Fibroblast of peridontal ligament (primary cell): ENCODE measurements at regions not wholly inside any gene's neighbourhood (a gene's known extent, or its start where the extent isn't known, plus 50 kb on each side); places are given as distances from the start of the nearest gene placed in this dataset.
A peak's percentile ranks its signal among the peaks of the same experiment; 100 is the strongest.
"Not testable (repeated sequence)": the region's sequence is repeated elsewhere in the genome, so short reads cannot be mapped to it uniquely, and the experiment has no call there.

Experiments
- DNase-seq: peaks from one replicate; pipeline ENCODE4 v3.0.0-alpha.2; 2010; ENCODE audit errors: extremely low read depth

DNA sequence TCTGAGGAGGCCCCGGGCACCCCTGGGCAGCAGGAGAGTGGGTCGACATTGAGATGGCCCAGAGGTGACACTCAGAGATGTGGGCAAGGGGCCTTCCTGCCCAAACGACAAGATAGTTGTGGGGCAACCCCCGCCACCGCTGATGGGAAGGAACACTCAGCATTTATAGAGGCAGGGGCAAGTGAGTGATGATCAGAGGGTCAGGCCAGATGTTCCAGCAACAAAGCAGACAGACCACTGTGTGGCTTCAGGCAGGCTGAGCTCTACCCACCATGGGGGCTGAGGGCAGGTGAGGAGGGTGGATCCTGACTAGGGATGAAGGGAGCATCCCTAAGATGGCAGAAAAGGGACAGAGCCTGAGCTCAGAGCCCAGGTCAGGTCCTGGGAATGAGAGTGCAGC lies 362.7 kb downstream of the PTPRU start:
- DNase-seq, result no peak

DNA sequence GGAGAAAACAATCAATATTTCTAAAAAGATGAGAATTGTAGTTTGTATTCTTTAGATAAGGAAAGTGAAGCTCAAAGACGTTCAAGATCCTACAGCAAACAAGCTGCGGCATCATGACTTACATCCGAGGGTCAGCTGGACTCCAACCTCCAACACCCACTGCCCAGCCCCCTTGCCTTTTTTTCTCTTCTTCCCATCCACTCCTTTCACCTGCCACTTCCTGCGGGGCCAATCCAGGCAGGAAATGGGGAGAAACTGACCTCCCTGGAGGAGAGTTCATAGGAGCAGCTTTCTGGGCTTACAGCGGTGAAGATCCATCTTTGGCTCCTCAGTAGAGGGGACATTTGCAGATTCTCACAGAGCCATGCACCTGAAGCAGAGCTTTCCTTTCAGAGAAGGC lies 361.5 kb downstream of the PTPRU start:
- no peak for DNase-seq

DNA sequence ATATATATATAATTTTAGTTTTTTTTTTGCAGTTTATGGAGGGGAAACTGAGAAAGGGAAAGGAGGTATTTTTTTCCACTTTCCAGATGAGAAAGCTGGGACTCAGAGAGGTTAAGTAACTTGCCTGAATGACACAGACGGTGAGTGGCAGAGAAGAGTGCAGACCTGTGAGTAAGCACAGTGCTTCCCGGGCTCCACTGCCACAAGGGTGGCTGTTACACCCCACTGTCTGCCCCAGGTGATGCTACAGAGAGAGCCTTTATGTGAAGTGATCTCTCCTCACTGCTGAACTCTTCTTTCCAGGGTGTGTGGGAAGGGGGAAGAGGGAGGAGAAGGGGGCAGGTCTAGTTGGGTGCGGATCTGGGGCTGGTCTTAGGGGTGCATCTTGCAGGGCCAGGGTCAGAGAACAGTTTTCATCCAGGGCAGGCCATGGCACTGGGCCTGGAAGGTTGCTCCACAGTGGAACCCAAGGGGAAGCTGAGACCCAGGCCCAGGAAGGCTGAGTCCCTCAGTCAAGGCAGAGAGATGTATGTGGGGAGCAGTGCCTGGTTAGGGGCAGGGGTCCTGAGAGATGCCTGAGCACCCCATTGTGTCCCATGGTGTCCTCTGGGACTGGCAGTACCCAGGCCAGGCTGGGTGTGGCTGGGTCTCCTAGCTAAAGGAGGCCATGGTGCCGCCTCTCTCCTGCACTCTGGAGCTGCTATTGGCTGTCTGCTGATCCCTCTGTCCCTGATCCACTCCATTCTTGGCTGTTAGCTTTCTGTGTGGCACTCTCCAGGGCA lies 357.5 kb downstream of the PTPRU start:
- no peak for DNase-seq

DNA sequence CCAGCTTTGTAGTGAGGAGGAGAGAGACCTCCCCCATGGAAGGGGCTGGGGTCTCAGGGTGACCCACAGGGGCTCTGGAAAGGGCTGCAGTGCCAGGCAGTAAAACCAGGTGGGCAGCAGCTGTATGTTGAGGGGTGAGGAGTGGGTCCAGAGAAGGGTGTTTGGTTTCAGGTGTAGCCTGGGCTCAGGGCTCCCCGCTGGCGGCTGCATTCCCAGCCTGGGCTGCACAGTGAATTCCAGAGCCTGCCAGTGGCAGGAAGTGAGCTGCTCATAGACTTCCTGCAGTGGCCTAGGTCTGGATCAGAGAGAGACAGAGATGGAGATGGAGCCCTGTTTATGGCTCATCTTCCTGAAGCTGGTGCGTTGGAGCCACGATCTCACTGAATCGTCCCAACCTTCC lies 356.4 kb downstream of the PTPRU start:
- DNase-seq, result no peak

DNA sequence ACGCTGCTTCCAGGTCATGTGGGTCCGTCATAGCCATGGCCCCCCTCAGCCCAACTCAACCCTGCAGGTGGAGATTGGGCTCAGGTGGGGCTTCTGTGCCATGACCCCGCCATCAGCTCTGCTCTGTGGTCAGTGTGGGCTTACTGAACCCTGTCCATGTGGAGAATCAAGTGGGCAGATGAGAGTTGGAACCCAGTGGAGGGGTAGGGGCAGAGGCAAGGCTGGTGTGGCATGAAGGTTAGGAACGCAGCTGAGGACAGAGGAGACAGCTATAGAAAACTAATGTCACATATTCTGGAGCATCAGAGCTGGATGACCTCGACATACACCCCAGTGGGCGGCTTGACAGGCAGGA lies 355.9 kb downstream of the PTPRU start:
- DNase-seq, result no peak

DNA sequence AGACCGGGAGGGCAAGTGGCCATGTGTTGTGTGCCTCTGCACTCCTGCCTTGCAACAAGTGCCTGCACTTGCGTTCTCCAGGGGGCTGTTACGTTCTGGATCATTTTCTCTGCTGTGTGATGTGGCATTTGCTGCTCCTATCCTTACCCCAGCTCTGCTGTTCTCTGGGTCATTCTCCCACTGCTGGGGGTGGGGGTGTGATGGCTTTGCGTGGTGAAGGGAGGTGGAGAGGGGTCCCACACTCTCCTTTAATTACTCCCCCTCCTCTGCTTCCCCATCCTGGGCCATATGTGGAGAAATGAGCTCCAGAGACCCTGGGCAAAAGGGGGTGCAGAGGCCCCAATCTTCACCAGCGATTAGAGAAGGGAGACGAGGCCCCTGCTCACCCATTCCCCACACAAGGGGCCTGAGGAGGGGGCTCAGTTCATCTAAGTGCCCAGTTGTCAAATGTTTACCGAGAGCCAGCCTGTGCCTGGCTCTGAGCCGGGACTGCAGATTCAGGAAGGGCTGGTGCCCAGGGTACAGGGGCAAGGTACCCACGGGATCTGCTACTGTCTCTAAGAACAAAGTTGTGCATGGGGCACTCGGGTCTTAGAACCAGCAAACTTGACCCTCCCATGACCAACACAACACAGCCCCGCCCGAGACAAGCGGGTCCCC lies 355.4 kb downstream of the PTPRU start:
- no peak for DNase-seq

DNA sequence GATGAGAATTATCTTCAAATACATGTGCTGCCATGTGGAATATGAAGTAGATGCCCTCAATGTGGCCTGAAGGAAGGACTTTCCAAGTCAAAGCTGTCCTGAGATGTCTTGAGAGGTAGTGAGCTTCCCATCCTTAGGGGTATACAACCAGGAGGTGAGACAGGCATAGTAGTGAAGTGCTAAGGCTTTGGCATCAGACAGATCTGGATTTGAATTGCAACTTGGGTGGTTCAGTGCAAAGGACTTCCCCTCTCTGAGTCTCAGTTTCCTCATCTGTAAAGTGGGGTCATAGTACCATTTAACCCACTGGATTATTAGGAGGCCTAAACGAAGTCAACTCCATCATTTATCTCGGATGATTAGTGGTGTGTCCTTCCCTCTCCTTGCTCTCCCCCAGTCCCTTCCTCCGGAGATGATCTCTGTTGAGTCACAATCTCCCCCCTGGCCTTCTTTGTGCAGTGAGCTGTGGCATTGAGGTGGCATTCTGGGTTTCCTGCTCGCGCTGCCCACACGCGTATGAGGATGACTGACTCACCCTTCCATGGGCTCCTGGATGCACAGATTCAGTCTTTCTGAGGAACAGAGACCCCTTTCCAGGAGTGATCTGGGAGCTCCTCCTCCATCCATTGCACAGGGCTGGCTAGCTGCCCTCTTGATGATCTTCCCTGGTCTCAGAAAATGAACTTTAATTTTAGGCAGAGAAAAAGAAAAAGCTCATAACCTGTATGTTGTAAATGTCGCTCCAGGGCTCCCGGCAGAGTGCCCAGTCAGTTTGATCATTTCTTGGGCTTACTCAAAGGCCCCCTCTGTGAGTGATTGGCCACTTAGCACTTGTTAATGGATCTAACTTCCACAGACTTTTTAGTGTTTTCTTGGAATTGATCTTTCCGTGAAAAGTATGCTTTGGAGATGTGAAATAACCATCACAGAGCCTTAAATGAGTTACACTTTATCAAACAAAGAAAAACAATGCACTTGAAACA lies 354.6 kb downstream of the PTPRU start:
- no peak for DNase-seq

DNA sequence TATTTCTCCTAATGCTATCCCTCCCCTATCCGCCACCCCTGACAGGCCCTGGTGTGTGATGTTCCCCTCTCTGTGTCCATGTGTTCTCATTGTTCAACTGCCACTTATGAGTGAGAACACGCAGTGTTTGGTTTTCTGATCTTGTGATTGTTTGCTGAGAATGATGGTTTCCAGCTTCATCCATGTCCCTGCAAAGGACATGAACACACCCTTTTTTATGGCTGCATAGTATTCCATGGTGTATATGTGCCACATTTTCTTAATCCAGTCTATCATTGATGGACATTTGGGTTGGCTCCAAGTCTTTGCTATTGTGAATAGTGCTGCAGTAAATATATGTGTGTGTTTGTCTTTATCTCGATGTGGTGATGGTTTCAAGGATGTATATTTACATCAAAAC lies 353.4 kb downstream of the PTPRU start:
- DNase-seq, result not testable (repeated sequence)

DNA sequence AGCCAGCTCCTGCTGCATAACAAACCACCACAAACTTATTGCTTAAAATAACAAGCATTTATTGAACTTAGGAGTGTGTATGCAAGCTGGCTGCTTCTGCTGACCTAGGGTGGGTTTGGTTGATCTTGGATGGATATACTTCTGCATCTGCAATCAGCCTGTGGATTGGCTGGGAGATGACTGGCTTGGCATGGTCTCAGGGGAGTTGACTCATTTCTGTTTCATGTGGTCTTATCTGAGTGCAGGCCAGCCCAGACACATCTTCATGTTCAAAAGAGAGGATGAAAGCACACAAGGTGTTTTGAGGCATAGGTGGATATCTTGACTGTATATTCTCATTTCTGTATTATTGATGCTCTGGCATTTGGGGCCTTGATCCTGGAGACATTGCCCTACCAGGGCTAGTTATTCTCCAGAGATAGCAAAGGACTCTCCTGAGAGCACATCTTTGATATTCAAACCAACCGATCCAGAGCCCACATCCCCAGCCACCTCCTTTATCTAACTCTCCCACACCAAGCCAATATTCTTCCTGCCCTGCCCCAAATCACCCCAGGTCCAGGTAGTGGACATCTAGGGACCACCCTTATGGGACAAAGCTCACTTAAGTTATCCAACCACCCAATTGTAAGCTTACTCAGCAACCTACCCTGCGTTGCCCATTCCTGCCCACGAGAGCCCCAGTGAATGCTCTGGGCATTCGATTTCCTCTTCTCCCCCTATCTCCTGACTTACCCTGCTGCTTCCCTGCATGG lies 350.8 kb downstream of the PTPRU start:
- DNase-seq, result peak; percentile 29

DNA sequence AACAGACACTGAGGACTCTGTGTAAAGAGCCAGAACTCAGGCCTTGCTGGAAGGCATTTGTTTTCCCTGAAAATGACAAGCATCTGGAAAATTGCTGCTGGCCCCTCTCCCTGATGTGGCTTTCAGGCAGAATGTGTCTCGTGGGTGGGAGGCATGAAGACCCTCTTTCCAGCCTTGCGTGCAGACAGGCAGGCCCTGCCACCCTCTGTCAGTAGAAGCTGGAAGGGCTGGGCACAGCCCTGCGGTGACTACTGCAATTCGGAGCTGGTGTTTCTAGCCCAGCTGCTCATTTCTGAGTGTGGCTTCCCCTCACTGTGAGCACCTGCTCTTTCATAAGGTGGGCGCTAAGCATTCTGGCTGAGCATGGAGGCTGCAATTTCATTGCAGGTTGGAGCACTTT lies 349.9 kb downstream of the PTPRU start:
- no peak for DNase-seq

DNA sequence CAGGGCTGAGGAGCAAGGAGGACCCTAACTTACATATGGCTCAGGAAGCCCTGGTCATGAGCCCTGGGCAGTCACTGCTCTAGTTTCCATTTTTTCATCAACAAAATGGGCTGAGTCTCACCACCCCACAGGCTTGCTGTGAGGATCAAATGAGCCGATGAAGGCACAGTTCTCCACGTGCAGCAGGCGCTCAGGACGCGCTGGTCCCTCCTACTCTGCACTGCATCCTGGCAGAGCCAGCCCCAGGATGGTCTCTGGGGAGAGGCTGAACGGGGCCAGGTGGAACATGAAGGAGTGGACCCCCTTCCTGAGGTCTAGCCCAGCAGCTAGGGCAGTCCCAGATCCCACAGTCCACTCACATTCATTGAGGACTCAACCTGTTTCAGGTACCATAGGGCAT lies 349.3 kb downstream of the PTPRU start:
- no peak for DNase-seq

DNA sequence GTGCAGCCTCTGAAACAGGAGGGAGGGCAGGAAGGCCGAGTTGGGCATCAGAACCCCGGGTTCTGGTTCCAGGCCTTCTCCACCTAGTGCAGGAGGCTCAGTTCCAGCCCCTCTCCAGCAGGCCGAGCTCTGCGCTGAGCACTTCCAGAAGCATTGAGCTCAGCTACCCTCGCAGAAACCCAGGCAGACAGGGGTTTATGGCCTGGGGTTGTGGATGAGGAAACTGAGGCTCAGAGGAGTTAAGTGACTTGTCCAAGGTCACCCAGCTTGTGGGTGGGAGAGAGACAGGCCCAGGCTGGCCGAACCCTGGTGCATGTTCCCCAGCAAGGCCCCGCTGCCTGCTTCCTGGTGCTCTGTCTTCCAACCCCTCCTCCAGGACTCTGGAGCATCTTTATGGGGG lies 348.9 kb downstream of the PTPRU start:
- DNase-seq, result no peak

DNA sequence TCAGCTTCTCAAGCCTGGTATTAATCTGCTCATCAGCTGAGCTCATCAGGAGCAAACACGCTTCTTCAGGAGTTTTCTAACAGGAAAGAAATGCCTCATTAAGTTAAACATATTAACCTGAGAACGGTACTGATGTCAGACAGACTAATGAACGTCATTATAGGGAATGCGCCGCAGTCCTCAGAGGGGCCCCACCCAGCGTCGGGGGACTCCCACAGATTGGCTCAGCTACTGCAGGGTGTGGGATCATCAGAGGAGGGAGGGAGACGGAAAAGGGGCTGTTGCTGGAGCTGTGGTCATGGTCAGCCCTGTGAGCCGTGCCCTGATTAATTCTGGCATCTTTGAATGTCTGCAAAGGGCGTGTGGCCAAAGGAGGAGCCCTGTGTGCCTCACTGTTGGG lies 348.5 kb downstream of the PTPRU start:
- DNase-seq, result no peak

DNA sequence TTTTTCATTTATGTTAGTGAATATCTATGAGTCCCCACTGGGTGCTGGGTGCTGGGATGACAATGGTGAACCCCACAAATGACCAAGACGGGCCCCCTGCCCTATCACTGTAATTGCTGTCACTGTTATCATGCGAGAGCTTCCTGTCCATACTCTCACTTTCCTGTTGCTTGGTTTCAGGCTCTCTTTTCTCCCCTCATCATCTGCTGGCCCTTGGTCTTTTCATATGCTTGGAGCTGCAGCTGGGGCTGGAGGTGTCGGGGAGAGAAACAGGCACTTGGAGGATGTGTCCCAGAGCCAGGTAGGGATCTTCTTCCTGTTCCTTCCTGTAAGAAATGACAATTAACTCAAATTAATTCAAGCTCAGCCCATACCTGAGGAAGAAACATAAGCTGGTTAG lies 348.0 kb downstream of the PTPRU start:
- no peak for DNase-seq

DNA sequence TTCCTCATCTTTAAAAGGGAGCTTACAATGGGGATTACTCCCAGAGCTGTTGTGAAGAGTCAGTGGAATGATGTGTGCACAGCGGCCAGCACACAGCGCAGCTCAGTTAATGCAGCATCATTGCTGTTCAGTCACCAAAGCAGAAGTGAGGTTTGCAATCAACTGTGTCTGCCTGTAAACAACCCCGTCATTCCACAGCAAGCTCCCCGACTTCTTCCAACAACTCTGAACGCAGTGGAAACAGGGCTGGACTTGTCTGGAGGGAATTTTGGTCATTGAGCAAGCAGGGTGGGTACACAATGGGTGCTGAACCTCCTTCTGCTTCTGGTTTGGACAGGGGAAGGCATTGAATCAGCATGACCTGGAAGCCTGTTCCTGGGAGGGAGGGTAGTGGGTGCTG lies 347.4 kb downstream of the PTPRU start:
- DNase-seq, result peak; percentile 63

DNA sequence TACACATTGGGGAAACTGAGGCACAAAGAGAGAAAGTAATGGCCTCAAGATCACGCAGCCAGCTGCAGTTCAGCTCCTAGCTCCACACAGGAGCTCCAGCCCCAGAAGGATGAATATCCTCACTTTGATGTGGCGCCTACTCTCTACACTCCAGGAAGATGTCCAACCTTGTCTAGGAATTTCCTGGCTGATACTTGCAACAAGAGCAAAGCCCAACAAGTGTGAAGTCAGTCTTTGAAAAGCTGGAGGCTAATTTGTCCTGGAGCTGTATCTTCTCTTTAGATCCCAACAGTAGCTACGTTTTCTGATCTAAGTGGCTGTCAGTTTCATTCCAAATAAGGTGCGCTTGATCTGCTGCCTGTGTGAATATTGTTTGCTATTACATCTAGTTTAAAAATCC lies 344.9 kb downstream of the PTPRU start:
- no peak for DNase-seq

DNA sequence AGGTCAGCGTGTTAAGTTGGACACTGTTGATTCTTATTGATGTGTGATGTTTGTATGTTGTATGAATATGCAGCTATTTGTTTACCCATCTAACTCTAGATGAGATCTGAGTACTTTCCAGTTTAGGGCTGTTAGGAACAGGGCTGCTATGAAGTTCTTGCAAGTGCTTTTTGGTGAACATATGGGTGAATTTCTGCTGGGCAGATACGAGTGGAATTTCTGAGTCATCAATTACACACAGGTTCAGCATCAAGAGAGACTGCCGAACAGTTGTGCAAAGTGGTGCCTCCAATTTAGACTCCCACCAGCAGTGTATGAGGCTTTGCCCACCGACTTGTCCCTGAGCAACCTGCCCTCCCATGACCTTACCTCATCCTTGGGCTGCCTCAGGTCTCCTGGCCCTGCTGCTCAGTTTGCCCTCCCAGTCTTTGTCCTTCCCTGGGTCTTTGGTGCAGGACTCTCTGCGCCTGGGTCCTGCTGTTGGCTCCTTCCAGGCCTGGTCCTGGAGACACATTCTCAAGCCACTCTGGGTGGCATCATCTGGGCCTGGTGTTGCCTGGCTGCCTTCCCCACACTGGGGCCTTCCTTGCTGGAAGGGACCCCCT lies 343.6 kb downstream of the PTPRU start:
- peak; percentile 91 for DNase-seq

DNA sequence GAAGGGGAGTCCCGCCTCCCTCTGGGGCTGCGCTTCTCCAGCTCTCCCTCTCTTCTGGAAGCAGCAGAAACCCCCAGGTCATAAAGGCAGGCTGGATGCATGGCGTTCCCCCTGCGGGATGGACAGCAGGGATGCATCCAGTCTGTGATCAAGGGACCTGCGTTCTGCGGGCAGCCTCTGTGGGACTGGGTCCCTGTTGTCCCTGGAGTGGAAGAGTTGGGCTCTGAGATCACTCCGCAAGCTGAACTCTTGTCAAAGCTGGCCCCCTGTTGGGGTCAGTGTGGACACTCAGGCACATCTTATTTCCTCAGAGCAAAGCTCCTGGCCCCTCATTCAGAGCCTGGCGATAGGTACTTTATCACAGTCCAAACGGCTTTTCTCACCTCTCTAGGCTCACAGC lies 341.2 kb downstream of the PTPRU start:
- no peak for DNase-seq

DNA sequence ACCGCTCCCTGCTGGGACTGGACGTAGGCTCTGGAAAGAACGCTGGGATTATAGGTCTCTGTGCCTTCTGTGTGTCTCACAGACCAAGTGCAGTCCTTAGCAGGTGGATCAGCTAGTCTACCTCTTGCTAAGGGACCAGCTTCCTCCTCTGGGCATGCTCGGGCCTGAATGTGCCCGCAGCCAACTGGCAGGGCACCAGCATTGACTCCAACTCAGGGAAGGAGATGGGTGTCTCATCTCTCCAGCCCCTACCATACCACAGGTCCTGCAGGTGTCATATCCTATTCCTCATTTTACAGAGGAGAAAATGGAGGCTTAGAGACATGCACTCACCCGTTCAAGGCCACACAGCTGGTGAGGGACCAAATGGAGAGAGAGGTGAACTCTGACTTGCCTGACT lies 340.2 kb downstream of the PTPRU start:
- DNase-seq, result no peak

DNA sequence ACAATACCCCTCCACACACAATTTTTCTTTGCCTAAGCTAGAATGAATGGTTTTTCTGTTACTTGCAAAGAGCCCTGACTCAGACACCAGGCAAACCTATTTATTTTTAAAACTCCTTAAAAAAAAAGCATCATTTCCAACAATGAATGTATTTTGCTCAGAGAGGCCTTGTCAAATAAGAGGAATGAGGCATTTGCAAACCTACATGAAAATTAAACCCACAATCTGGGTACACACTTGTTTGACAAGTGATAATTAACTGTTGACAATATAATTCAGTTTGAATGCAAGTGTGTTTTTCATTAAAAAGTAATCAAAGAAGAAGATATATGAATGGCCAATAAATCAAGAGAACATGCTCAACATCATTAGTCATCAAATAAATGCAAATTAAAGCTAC lies 339.5 kb downstream of the PTPRU start:
- no peak for DNase-seq

DNA sequence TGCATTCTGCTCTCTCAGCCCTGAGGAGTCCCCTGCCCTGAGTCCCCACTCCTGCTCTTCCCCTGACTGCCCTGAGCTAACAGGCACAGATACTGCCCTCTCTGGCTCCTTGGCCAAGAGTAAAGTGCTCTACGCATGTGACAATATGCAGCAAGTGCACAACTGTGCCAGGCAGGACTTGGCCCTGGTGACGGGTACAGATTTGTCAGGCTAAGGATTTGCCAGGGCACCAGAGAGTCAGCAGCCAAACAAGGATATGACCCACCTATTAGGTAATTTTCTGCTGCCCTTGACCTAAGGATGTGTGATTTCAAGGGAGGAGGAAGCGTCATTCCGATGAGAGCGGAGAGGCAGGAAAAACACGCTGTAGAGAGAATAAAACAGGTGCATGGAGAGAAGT lies 339.0 kb downstream of the PTPRU start:
- no peak for DNase-seq
